Dendritic cell treated with granulocyte-macrophage colony-stimulating factor and Interleukin-4, amounts not matched to agents 40 ng/mL and 50 ng/mL, for 4 days (primary cell): ENCODE measurements at regions not wholly inside any gene's neighbourhood (a gene's known extent, or its start where the extent isn't known, plus 50 kb on each side); places are given as distances from the start of the nearest gene placed in this dataset.

Source experiments
- H3K27ac Mint-ChIP-seq: one replicate; pipeline ENCODE4 v1.8.0; 2022; ENCODE audit warnings: mild to moderate bottlenecking, mixed read lengths
- H3K27me3 Mint-ChIP-seq: one replicate; pipeline ENCODE4 v1.8.0; 2022; ENCODE audit warnings: mild to moderate bottlenecking, mixed read lengths
- H3K36me3 Mint-ChIP-seq: one replicate; pipeline ENCODE4 v1.8.0; 2022; ENCODE audit warnings: low read depth, mixed read lengths
- H3K4me1 Mint-ChIP-seq: one replicate; pipeline ENCODE4 v1.8.0; 2022; ENCODE audit warnings: low read depth, mixed read lengths
- H3K4me3 Mint-ChIP-seq: one replicate; pipeline ENCODE4 v1.8.0; 2022; ENCODE audit warnings: mild to moderate bottlenecking, moderate library complexity, mixed read lengths
- H3K9me3 Mint-ChIP-seq: one replicate; pipeline ENCODE4 v1.8.0; 2022; ENCODE audit warnings: mixed read lengths
- intact Hi-C: fragments of 100-400 bp; cut with micrococcal nuclease; formaldehyde crosslinking; loops from one replicate; pipeline ENCODE4 v1.15.0; 2022

GRCh38 chr11:11789735-11790369, 51.9 kb upstream of the USP47 start:
- peaks cover 13% of the 10 kb centered on the region for H3K4me1 Mint-ChIP-seq
- H3K27me3 Mint-ChIP-seq = peaks cover 10% of the 10 kb centered on the region
- H3K4me3 Mint-ChIP-seq = no peak overlapping the region
- intact Hi-C loops = loop anchor here (10.0 kb wide), 2 partner anchors 995 to 1105 kb away; no protein-coding TSS in a partner anchor
- no peaks in the 10 kb centered on the region for H3K36me3 Mint-ChIP-seq
- no peak overlapping the region for H3K27ac Mint-ChIP-seq
- no peaks in the 10 kb centered on the region for H3K9me3 Mint-ChIP-seq

- H3K9me3 Mint-ChIP-seq = no peaks in the 10 kb centered on the region
- no peak overlapping the region for H3K4me3 Mint-ChIP-seq
- no peaks in the 10 kb centered on the region for H3K36me3 Mint-ChIP-seq
- intact Hi-C loops = loop anchor here (10.0 kb wide), 1 partner anchor 993 kb away; no protein-coding TSS in a partner anchor
- no peak overlapping the region for H3K27ac Mint-ChIP-seq
- peaks cover 14% of the 10 kb centered on the region for H3K27me3 Mint-ChIP-seq
- H3K4me1 Mint-ChIP-seq = peaks cover 18% of the 10 kb centered on the region
These were observed 53.6 kb upstream of the USP47 start for GRCh38 chr11:11788063-11788710.

GRCh38 chr11:11787305-11788062, 54.3 kb upstream of the USP47 start:
- no peaks in the 10 kb centered on the region for H3K9me3 Mint-ChIP-seq
- H3K36me3 Mint-ChIP-seq = no peaks in the 10 kb centered on the region
- H3K4me3 Mint-ChIP-seq = no peak overlapping the region

GRCh38 chr11:11786771-11787170, 55.0 kb upstream of the USP47 start:
- Mint-ChIP-seq H3K27ac (no peak overlapping the region), H3K36me3 (no peaks in the 10 kb centered on the region), H3K4me1 (peaks cover 24% of the 10 kb centered on the region), H3K27me3 (peaks cover 19% of the 10 kb centered on the region), H3K4me3 (no peak overlapping the region), H3K9me3 (no peaks in the 10 kb centered on the region)
- intact Hi-C loops = loop anchor here (1.0 to 10.0 kb wide), 3 partner anchors 758 to 992 kb away; no protein-coding TSS in a partner anchor

More at GRCh38 chr11:11787305-11788062, 54.3 kb upstream of the USP47 start:
- intact Hi-C loops = loop anchor here (1.0 to 10.0 kb wide), 3 partner anchors 759 to 993 kb away; no protein-coding TSS in a partner anchor
- H3K27ac Mint-ChIP-seq = no peak overlapping the region
- H3K27me3 Mint-ChIP-seq = peaks cover 14% of the 10 kb centered on the region
- H3K4me1 Mint-ChIP-seq = peaks cover 21% of the 10 kb centered on the region

GRCh38 chr11:11786234-11786633, 55.5 kb upstream of the USP47 start:
- intact Hi-C loops = loop anchor here (2.0 to 10.0 kb wide), 2 partner anchors 851 to 991 kb away; no protein-coding TSS in a partner anchor
- H3K4me1 Mint-ChIP-seq = peaks cover 24% of the 10 kb centered on the region
- H3K27ac Mint-ChIP-seq = no peak overlapping the region
- peaks cover 20% of the 10 kb centered on the region for H3K27me3 Mint-ChIP-seq
- no peaks in the 10 kb centered on the region for H3K36me3 Mint-ChIP-seq
- H3K9me3 Mint-ChIP-seq = no peaks in the 10 kb centered on the region
- no peak overlapping the region for H3K4me3 Mint-ChIP-seq

- Mint-ChIP-seq H3K27me3 (peaks cover 36% of the 10 kb centered on the region), H3K4me3 (no peak overlapping the region), H3K27ac (no peak overlapping the region), H3K9me3 (no peaks in the 10 kb centered on the region), H3K4me1 (peaks cover 24% of the 10 kb centered on the region), H3K36me3 (no peaks in the 10 kb centered on the region)
- intact Hi-C loops = loop anchor here (10.0 kb wide), 1 partner anchor 988 kb away; no protein-coding TSS in a partner anchor
These were observed 59.2 kb upstream of the USP47 start for GRCh38 chr11:11782532-11783110.

GRCh38 chr11:11780858-11781257, 60.9 kb upstream of the USP47 start:
- Mint-ChIP-seq H3K4me1 (peaks cover 11% of the 10 kb centered on the region), H3K27me3 (peaks cover 45% of the 10 kb centered on the region), H3K9me3 (no peaks in the 10 kb centered on the region), H3K36me3 (no peaks in the 10 kb centered on the region), H3K27ac (no peak overlapping the region), H3K4me3 (no peak overlapping the region)
- intact Hi-C loops = loop anchor here (10.0 kb wide), 1 partner anchor 986 kb away; no protein-coding TSS in a partner anchor

GRCh38 chr11:11779975-11780374, 61.8 kb upstream of the USP47 start:
- Mint-ChIP-seq H3K27ac (no peak overlapping the region), H3K27me3 (peaks cover 50% of the 10 kb centered on the region), H3K36me3 (no peaks in the 10 kb centered on the region), H3K4me1 (peaks cover 11% of the 10 kb centered on the region), H3K9me3 (no peaks in the 10 kb centered on the region), H3K4me3 (no peak overlapping the region)
- intact Hi-C loops = loop anchor here (10.0 kb wide), 1 partner anchor 985 kb away; no protein-coding TSS in a partner anchor

GRCh38 chr11:11777897-11778296, 63.9 kb upstream of the USP47 start:
- H3K4me3 Mint-ChIP-seq = no peak overlapping the region
- no peak overlapping the region for H3K27ac Mint-ChIP-seq
- H3K4me1 Mint-ChIP-seq = peaks cover 6% of the 10 kb centered on the region
- intact Hi-C loops = no loop called here
- H3K27me3 Mint-ChIP-seq = peaks cover 42% of the 10 kb centered on the region
- H3K36me3 Mint-ChIP-seq = no peaks in the 10 kb centered on the region
- no peaks in the 10 kb centered on the region for H3K9me3 Mint-ChIP-seq

GRCh38 chr11:11776714-11777113, 65.1 kb upstream of the USP47 start:
- Mint-ChIP-seq H3K4me1 (no peaks in the 10 kb centered on the region), H3K4me3 (no peak overlapping the region), H3K36me3 (no peaks in the 10 kb centered on the region), H3K9me3 (no peaks in the 10 kb centered on the region), H3K27me3 (peaks cover 42% of the 10 kb centered on the region), H3K27ac (no peak overlapping the region)
- intact Hi-C loops = no loop called here

- H3K27me3 Mint-ChIP-seq = peaks cover 38% of the 10 kb centered on the region
- intact Hi-C loops = no loop called here
These were observed 66.8 kb upstream of the USP47 start for GRCh38 chr11:11774928-11775327.

GRCh38 chr11:11772865-11773515, 68.8 kb upstream of the USP47 start:
- no peaks in the 10 kb centered on the region for H3K4me1 Mint-ChIP-seq
- no peaks in the 10 kb centered on the region for H3K9me3 Mint-ChIP-seq
- no peak overlapping the region for H3K27ac Mint-ChIP-seq
- no peaks in the 10 kb centered on the region for H3K36me3 Mint-ChIP-seq
- no peak overlapping the region for H3K4me3 Mint-ChIP-seq
- peaks cover 40% of the 10 kb centered on the region for H3K27me3 Mint-ChIP-seq
- intact Hi-C loops = no loop called here

More at GRCh38 chr11:11774928-11775327, 66.8 kb upstream of the USP47 start:
- no peaks in the 10 kb centered on the region for H3K36me3 Mint-ChIP-seq
- no peak overlapping the region for H3K4me3 Mint-ChIP-seq
- H3K27ac Mint-ChIP-seq = no peak overlapping the region
- H3K9me3 Mint-ChIP-seq = no peaks in the 10 kb centered on the region
- H3K4me1 Mint-ChIP-seq = no peaks in the 10 kb centered on the region

- H3K27me3 Mint-ChIP-seq = peaks cover 42% of the 10 kb centered on the region
- H3K27ac Mint-ChIP-seq = no peak overlapping the region
- no peak overlapping the region for H3K4me3 Mint-ChIP-seq
- no peaks in the 10 kb centered on the region for H3K9me3 Mint-ChIP-seq
- intact Hi-C loops = no loop called here
- no peaks in the 10 kb centered on the region for H3K36me3 Mint-ChIP-seq
- no peaks in the 10 kb centered on the region for H3K4me1 Mint-ChIP-seq
These were observed 70.8 kb upstream of the USP47 start for GRCh38 chr11:11770921-11771486.
